Activated naive CD8-positive, alpha-beta T cell treated with anti-CD3 and anti-CD28 coated beads, Interleukin-2, amount 10 ng/mL, durations not matched to agents 7 days and 5 days (primary cell): ENCODE measurements at regions not wholly inside any gene's neighbourhood (a gene's known extent, or its start where the extent isn't known, plus 50 kb on each side); places are given as distances from the start of the nearest gene placed in this dataset.
A peak's percentile ranks its signal among the peaks of the same experiment; 100 is the strongest.

Experiments used
- ATAC-seq: fragments of 150-1000 bp; cut with Tn5 transposase; one replicate; pipeline ENCODE4 v1.10.0; 2021; ENCODE audit warnings: low read depth, moderate library complexity
- POLR2A ChIA-PET: fragments of 350-600 bp; sonication (Branson Sonifier 250); formaldehyde crosslinking; loops from one replicate; lab custom pipeline; 2021; ENCODE audit warnings: antibody characterized with exemption; lab: Charles Lee
- DNase-seq: peaks from one replicate; pipeline ENCODE4 v3.0.0; 2021
- H3K27ac Mint-ChIP-seq: one replicate; pipeline ENCODE4 v1.8.0; 2022; ENCODE audit warnings: mild to moderate bottlenecking, mixed read lengths
- H3K27me3 Mint-ChIP-seq: one replicate; pipeline ENCODE4 v1.8.0; 2022; ENCODE audit warnings: mild to moderate bottlenecking, moderate library complexity, mixed read lengths
- H3K36me3 Mint-ChIP-seq: one replicate; pipeline ENCODE4 v1.8.0; 2021; ENCODE audit warnings: mild to moderate bottlenecking, mixed read lengths
- H3K4me1 Mint-ChIP-seq: one replicate; pipeline ENCODE4 v1.8.0; 2021; ENCODE audit warnings: mixed read lengths
- H3K4me3 Mint-ChIP-seq: one replicate; pipeline ENCODE4 v1.8.0; 2022; ENCODE audit warnings: mild to moderate bottlenecking, moderate library complexity, mixed read lengths
- H3K9me3 Mint-ChIP-seq: one replicate; pipeline ENCODE4 v1.8.0; 2021; ENCODE audit warnings: mixed read lengths

DNA sequence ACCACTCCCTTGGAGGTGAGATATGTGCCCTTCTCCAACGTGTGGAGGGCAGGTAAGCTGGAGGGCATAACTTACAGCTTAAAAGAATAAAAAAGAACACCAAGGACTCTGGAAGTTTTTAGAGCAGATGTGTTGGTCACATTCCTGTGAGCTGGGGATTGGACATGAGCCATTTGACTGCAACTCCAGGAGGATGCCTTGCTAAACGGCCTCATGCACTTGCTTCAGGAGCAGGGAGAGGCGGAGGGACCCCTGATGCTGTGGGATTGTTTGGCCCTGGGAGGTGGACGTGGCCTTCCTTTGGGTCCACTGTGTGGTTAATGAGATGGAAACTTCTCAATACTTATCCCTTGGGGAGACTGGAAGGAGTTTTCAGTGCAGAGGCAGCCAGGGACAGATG is 185.6 kb downstream of the RHOU start:
- no peak for ATAC-seq
- Mint-ChIP-seq H3K27me3 (no peaks in the 10 kb centered on the region), H3K9me3 (peaks cover 11% of the 10 kb centered on the region), H3K27ac (no peak overlapping the region), H3K4me3 (peak overlapping the region; percentile 4), H3K36me3 (peaks cover 9% of the 10 kb centered on the region), H3K4me1 (peaks cover 26% of the 10 kb centered on the region)
- no peak for DNase-seq
- POLR2A ChIA-PET, result no interaction called here

- POLR2A ChIA-PET, result interaction anchor here (0.6 kb wide), 2 partner anchors 12 to 350 kb away, joined by 3 to 7 read pairs; partner anchors contain the start of gene RAB4A
- Mint-ChIP-seq H3K27me3 (no peaks in the 10 kb centered on the region), H3K27ac (peak overlapping the region; percentile 47), H3K9me3 (peaks cover 9% of the 10 kb centered on the region), H3K36me3 (peaks cover 12% of the 10 kb centered on the region), H3K4me3 (peak overlapping the region; percentile 4), H3K4me1 (peaks cover 29% of the 10 kb centered on the region)
- peak; percentile 77 for ATAC-seq
- no peak for DNase-seq
These were observed 186.2 kb downstream of the RHOU start for GRCh38 chr1:228921481-228921880.

DNA sequence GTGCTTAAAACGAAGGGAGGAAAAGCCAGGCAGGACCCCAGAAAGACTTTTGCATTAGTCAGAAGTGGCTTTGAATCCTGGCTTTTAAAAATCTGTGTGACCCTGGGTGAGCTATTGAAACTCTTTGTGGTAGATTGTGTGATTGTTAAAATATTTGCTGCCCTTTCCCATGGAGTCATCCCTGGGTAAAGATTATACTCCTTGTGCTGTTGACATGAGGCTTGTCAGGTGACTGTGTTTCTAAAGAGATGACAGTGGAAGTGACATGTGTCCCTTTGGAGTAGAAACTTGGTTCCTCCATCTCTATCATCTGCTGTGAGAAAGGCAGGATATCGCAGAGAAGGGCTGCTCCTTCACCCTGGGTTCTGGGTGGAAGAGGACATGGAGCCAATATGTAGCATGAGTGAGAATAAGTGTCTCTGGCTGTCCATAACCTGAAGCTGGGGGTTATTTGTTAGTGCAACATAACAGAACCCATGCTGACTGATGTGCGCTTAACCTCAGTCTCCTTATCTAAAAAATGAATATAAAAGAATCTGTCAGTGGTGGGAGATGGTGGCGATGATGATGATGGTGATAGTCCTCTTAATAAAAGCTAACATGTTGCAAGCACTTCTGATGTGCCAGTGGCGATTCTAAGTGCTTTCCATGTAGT is 187.6 kb downstream of the RHOU start:
- DNase-seq (no peak), ATAC-seq (no peak)
- H3K4me1 Mint-ChIP-seq, result peaks cover 34% of the 10 kb centered on the region
- H3K27ac Mint-ChIP-seq, result no peak overlapping the region
- no peaks in the 10 kb centered on the region for H3K27me3 Mint-ChIP-seq
- H3K36me3 Mint-ChIP-seq, result peaks cover 12% of the 10 kb centered on the region
- peaks cover 6% of the 10 kb centered on the region for H3K9me3 Mint-ChIP-seq
- no peak overlapping the region for H3K4me3 Mint-ChIP-seq
- POLR2A ChIA-PET, result no interaction called here

DNA sequence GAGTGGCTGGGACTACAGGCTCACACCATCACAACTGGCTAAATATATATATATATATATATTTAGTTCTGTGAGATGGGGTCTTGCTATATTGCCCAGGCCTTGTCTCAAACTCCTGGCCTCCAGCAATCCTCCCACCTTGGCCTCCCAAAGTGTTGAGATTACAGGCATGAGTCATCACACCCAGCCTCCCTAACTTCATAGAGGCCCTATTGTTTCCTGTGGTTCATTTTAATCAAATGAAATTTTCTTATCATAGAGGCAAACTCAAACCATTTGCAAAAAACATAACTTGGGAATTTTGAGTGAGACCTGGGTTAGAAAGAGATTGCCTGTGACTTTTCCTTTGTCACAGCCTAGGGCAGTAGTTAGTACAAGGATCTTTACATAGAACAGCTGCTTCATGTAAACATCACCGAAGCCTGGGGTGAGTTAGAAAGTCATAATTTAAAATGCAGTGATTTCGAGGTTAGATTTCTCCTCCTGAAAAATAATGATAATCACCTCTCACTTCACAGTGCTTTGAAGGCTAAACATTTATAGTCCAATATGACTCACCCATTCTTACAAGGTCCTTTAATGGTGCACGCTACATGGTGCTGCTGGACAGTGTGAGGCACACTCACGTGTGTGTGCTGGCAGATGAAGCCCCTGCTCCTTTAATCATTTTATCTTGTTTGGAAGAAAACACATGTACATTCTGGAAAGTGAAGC is 188.9 kb downstream of the RHOU start:
- Mint-ChIP-seq H3K4me1 (peaks cover 42% of the 10 kb centered on the region), H3K9me3 (peaks cover 6% of the 10 kb centered on the region), H3K36me3 (peaks cover 12% of the 10 kb centered on the region), H3K27ac (no peak overlapping the region), H3K27me3 (no peaks in the 10 kb centered on the region), H3K4me3 (no peak overlapping the region)
- POLR2A ChIA-PET, result no interaction called here
- DNase-seq, result no peak
- no peak for ATAC-seq

DNA sequence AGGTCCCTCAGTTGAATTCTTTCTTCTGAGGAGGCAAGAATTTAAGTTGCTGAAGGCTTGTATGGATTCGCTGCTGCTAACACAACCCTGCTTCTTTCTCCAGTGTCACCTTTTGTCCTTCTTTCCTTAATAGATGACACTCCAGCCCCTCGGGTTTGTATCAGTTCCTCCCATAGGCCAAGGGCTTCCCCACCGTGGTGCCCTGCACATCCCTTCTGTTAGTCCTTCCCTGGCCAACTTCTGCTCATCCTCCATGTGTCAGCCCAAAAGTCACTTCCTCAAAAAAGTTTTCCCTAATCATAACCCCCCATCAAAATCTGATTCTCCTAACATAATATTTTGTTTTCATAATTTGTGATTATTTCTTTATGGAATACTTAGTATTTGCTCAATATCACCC is 190.4 kb downstream of the RHOU start:
- ATAC-seq, result no peak

DNA sequence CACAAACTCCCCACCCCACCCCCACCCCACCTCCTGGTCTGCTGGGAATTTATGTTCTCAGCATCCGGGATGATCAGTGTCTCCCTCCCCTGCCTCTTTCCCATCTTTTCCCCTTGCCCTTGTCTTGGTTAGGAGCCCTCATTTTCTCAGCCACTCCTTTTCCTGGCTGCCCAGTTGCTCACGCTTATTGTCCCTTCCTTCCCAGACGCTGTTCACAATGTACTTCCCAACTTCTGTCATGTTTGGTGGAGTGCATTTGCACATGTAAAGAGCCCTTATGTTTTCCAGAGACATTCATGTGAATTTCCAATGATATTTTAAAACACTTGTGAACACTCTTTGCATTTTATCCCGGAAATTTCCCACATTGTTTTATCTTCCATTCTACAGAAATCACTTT is 192.1 kb downstream of the RHOU start:
- ATAC-seq (no peak), DNase-seq (no peak)
- peaks cover 4% of the 10 kb centered on the region for H3K27me3 Mint-ChIP-seq
- peaks cover 7% of the 10 kb centered on the region for H3K9me3 Mint-ChIP-seq
- H3K36me3 Mint-ChIP-seq, result peaks cover 12% of the 10 kb centered on the region
- H3K4me3 Mint-ChIP-seq, result no peak overlapping the region
- POLR2A ChIA-PET, result interaction anchor here (0.9 to 1.6 kb wide), 2 partner anchors 11 to 79 kb away, joined by 3 to 6 read pairs; no protein-coding TSS in a partner anchor
- H3K4me1 Mint-ChIP-seq, result peaks cover 29% of the 10 kb centered on the region
- no peak overlapping the region for H3K27ac Mint-ChIP-seq

More for the DNA sequence above, 190.4 kb downstream of the RHOU start:
- Mint-ChIP-seq H3K9me3 (peaks cover 7% of the 10 kb centered on the region), H3K27me3 (no peaks in the 10 kb centered on the region), H3K36me3 (peaks cover 16% of the 10 kb centered on the region), H3K4me1 (peaks cover 36% of the 10 kb centered on the region), H3K4me3 (no peak overlapping the region), H3K27ac (no peak overlapping the region)
- POLR2A ChIA-PET, result no interaction called here
- no peak for DNase-seq

- peak; percentile 87 for ATAC-seq
- H3K4me3 Mint-ChIP-seq, result peak overlapping the region; percentile 34
- H3K9me3 Mint-ChIP-seq, result peaks cover 6% of the 10 kb centered on the region
- POLR2A ChIA-PET, result interaction anchor here (0.9 to 1.6 kb wide), 2 partner anchors 10 to 80 kb away, joined by 3 to 6 read pairs; no protein-coding TSS in a partner anchor
- peaks cover 12% of the 10 kb centered on the region for H3K36me3 Mint-ChIP-seq
- peaks cover 4% of the 10 kb centered on the region for H3K27me3 Mint-ChIP-seq
- H3K4me1 Mint-ChIP-seq, result peaks cover 29% of the 10 kb centered on the region
- no peak for DNase-seq
- peak overlapping the region; percentile 68 for H3K27ac Mint-ChIP-seq
These were observed 192.9 kb downstream of the RHOU start for GRCh38 chr1:228927946-228928898.

DNA sequence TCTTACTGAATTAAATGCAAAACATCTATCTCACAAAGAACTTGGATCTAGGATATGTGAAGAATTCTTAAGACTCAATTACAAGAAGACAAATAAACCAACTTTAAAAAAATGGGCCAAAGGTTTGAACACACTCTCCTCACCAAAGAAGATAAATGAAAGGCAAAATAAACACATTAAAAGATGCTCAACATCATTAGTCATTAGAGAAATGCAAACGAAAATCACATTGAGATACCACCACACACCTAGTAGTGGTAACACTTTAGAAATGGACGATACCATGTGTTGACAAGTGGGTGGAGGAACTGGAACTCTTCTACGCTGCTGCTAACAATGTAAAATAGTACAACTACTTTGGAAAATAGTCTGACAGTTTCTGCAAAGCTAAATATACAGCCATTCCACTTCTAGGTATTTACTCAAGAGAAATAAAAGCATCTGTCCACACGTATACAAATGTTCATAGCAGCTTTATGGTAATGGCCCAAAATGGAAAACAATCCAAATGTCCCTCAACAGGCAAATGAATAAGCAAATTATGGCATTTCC is 194.3 kb downstream of the RHOU start:
- peaks cover 12% of the 10 kb centered on the region for H3K36me3 Mint-ChIP-seq

DNA sequence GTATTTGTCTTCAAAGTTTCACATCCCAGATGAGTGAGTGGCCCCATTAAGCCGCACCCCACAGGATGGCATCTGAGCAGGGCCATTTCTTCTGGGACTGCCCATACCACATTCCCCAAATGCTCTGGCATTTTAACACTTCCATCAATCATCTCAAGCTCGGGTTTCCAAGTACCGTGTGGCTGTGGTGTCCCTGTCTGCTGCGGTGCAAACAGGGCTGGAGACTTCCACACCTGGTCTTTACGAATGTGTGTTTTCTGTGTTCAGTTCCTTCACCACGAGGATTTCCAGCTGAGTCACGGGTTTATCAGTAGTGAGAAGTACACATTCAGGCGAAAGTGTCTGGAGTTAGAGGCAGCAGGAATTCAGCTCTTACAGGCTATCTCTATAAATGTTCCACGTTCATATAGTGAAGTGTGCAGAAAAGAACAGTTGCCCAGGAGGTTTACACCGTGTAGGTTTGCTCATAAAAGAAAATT is 195.2 kb downstream of the RHOU start:
- Mint-ChIP-seq H3K4me3 (no peak overlapping the region), H3K36me3 (peaks cover 9% of the 10 kb centered on the region), H3K4me1 (peaks cover 30% of the 10 kb centered on the region), H3K9me3 (peaks cover 3% of the 10 kb centered on the region), H3K27ac (no peak overlapping the region), H3K27me3 (peaks cover 4% of the 10 kb centered on the region)
- ATAC-seq (no peak), DNase-seq (no peak)
- POLR2A ChIA-PET, result interaction anchor here (1.0 kb wide), 1 partner anchor 195 kb away, joined by 3 read pairs; no protein-coding TSS in a partner anchor

More for the DNA sequence above, 194.3 kb downstream of the RHOU start:
- Mint-ChIP-seq H3K4me3 (no peak overlapping the region), H3K4me1 (peaks cover 31% of the 10 kb centered on the region), H3K27me3 (peaks cover 4% of the 10 kb centered on the region), H3K27ac (no peak overlapping the region), H3K9me3 (peaks cover 5% of the 10 kb centered on the region)
- ATAC-seq, result no peak
- POLR2A ChIA-PET, result no interaction called here
- no peak for DNase-seq

- peaks cover 1% of the 10 kb centered on the region for H3K9me3 Mint-ChIP-seq
- H3K27me3 Mint-ChIP-seq, result peaks cover 4% of the 10 kb centered on the region
- H3K36me3 Mint-ChIP-seq, result peaks cover 4% of the 10 kb centered on the region
- ATAC-seq (no peak), DNase-seq (no peak)
- no peak overlapping the region for H3K4me3 Mint-ChIP-seq
- POLR2A ChIA-PET, result interaction anchor here (1.1 kb wide), 1 partner anchor 12 kb away, joined by 3 read pairs; no protein-coding TSS in a partner anchor
- no peak overlapping the region for H3K27ac Mint-ChIP-seq
- peaks cover 43% of the 10 kb centered on the region for H3K4me1 Mint-ChIP-seq
These were observed 198.5 kb downstream of the RHOU start for GRCh38 chr1:228933753-228934152.

DNA sequence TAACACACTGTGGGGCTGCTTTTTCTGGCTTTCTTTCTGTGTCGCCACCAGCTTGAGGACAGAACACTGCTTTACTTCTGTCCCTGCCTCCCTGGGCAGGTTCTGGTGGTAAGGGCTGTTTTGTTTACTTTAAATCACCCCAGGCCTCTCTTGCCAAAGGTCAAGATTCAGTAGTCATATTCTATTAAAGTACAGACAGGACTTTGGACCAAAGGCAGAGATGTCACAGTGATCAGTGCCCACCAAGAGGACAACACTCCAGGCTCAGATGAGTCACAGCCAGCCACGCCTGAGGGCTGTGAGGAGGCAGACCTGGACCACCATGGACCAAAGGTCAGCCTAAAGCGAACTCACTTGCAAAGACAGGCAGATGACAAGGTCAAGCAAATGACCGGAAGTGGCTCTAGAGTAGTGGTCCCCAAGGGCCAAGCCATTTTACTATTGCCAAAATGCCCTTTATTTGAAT is 200.0 kb downstream of the RHOU start:
- DNase-seq (no peak), ATAC-seq (no peak)
- POLR2A ChIA-PET, result no interaction called here
- peaks cover 54% of the 10 kb centered on the region for H3K4me1 Mint-ChIP-seq
- no peaks in the 10 kb centered on the region for H3K9me3 Mint-ChIP-seq
- no peak overlapping the region for H3K27ac Mint-ChIP-seq
- no peak overlapping the region for H3K4me3 Mint-ChIP-seq
- peaks cover 4% of the 10 kb centered on the region for H3K27me3 Mint-ChIP-seq
- H3K36me3 Mint-ChIP-seq, result no peaks in the 10 kb centered on the region

DNA sequence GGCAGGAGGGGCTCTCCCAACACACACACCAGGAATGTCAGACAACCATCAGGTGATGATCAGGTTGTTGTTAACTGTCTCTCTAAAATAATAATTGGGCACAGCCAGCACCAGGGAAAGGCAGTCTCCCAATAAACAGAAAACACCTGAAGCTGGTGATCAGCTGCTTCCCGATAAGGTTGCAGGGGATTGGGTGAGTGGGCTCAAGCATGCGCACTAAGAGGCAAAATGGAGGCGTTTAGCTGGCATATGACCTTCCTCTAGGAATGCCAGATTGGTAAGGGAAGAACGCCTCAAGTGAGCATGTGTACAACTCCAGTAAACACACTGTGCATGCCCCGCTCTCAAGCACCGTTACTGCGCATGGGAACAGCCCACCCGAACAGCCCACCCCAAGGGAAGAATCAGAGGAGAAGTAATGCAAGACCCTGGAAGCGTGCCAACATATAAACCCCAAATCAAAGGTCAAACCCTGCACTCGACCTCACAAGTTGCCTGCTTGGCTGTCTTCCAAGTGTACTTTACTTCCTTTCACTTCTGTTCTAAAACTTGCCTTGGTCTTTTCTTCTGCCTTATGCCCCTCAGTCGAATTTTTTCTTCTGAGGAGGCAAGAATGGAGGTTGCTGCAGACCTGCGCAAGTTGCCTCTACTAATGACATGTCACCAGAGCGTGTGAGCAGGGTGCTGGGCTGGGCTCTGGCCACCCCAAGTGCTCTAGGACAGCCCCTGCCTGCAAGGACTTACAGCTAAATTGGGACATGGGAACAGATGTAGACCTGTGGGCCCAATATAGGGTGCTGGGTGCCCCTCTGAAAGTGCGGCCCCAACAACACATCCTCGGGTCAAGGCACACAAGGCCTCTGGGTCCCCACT is 200.8 kb downstream of the RHOU start:
- H3K9me3 Mint-ChIP-seq, result no peaks in the 10 kb centered on the region
- POLR2A ChIA-PET, result interaction anchor here (0.7 kb wide), 2 partner anchors 68 to 80 kb away, joined by 3 to 6 read pairs; no protein-coding TSS in a partner anchor
- DNase-seq, result no peak

More for the DNA sequence above, 200.8 kb downstream of the RHOU start:
- H3K4me3 Mint-ChIP-seq, result peak overlapping the region; percentile 29
- H3K36me3 Mint-ChIP-seq, result no peaks in the 10 kb centered on the region
- ATAC-seq, result no peak
- peak overlapping the region; percentile 44 for H3K27ac Mint-ChIP-seq
- H3K4me1 Mint-ChIP-seq, result peaks cover 51% of the 10 kb centered on the region
- H3K27me3 Mint-ChIP-seq, result peaks cover 4% of the 10 kb centered on the region
